HG02938 (cell line): ENCODE measurements at regions not wholly inside any gene's neighbourhood (a gene's known extent, or its start where the extent isn't known, plus 50 kb on each side); places are given as distances from the start of the nearest gene placed in this dataset.

Experiments used
- ATAC-seq: cut with Tn5 transposase; IDR thresholded peaks from one replicate; pipeline ENCODE4 v1.9.1; 2021; ENCODE audit warnings: mild to moderate bottlenecking, moderate library complexity; ENCODE audit not compliant: unreplicated experiment

DNA sequence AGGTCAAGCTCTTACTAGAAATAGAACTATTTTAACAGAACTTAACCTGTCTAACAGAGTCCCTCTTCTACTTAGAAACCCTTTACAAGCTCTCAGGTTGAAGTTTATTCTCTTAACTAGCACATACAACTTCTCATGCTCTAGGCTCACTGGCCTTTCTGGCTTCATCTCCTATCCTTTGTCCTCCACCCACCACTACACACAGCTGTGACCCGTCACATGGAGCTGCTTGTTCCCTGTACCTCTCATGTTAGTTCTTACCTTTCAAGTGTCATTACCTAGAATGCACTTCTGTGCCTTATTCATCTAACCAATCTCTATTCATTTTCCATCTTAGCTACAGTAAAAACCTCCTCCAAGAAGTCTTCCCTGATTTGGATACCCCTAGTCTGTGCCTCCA lies 89.4 kb upstream of the APC start:
- ATAC-seq = no peak

- ATAC-seq = no peak
Observed at GRCh38 chr5:112649882-112650281, 87.8 kb upstream of the APC start.

DNA sequence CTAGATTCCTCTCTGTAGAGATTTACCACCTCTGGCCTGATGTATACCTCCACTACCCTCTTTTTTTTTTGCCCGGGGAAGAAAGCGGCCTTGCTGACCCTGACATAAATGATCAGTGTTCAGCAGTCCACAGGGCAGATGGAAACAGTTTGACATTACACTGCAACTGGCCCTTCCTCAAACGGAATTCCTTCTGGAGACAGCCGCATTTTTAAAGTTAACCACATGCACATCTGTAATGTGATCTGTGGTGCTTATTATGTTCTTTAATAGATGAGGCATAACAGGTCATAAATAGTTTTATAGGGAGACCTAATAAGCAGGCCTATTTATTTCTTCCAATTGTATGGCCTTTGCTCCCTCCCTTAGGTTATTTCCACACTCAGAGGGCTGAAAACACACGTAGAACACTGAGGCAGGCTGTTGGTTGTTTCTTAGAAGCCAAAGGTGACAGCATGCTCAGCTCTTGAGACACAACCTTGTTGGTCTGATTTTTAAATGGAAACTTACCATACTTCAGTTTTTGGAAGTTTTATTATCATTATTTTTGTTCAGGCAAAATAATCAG lies 84.0 kb upstream of the APC start:
- no peak for ATAC-seq

GRCh38 chr5:112655513-112655912 lies 82.2 kb upstream of the APC start:
- ATAC-seq = no peak

DNA sequence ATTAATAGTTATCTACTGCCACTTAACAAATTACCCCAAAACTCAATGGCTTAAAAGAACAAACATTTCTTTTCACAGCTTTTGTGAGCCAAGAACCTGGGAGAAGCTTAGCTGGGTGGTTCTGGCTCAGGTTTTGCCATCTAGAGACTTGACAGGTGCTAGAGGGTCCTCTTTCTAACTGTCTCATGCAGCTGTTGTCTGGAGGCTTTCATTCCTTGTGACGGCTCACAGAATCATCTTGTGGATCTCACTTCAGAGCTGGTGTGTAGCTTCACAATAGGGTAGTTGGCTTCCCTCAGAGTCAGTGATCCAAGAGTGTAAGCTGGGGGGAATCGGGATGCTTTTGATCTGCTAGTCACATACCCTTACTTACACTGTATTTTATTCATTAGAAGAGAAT lies 81.2 kb upstream of the APC start:
- ATAC-seq = no peak

DNA sequence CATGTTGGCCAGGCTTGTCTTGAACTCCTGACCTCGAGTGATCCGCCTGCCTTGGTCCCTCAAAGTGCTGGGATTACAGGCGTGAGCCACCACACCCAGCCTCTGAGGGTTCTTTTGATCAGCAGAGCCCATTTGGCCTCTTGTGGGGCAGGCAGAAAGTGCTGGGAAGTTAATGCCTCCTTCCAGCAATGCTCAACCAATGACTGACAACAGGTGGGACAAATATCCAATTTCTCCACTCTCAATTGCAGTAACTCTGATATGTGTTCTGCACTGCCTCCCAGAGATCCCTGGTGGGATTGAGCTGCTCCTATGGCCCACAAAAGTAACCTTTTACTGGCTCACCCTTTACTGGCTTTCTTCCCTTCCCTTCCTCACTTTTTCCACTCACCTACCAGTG lies 79.9 kb upstream of the APC start:
- ATAC-seq = no peak

GRCh38 chr5:112660359-112660758 lies 77.3 kb upstream of the APC start:
- no peak for ATAC-seq

GRCh38 chr5:112663146-112663545 lies 74.5 kb upstream of the APC start:
- ATAC-seq = no peak

DNA sequence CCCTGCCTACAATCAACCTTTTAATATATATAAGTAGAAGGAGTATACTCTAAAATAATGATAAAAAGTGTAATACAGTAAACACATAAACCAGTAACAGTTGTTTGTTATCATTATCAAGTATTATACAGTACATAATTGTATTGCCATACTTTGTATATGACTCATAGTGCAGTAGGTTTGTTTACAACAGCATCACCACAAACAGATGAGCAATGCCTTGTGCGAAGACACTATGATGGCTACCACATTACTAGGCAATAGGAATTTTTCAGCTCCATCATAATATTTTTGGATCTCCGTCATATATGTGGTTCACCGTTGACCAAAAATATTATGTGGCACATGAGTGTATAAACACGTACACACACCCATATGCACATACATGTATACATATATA lies 69.7 kb upstream of the APC start:
- no peak for ATAC-seq

- no peak for ATAC-seq
Observed at GRCh38 chr5:112668911-112669310, 68.8 kb upstream of the APC start.

DNA sequence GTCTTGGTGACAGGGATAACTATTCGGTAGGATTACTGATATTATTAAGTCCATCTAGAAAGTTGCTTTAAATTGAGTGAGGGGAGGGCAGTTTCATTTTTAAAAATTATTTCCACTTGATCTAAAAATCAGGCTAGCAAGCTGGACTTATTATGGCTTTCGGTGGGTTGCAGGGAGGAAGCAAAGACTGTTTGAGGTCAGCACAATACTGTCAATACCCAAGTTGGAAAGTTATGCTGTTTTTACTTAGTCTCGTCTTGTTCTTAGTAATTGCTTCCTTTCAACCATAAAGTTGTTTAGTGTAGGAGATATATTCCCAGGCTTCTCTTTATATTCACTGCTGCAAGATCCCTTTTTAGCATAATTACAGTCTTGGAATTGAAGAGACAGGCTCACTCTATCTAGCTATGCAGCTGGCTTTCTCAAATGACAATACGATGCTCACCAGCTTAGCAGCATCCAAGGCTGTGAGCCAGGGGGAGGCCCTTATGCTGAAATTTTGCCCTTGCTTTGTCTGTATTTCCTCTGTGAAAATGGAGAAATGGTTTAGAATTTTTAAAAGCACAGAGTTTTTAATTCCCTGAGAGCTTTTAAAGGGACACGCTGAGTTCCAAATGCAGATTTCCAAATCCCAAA lies 68.2 kb upstream of the APC start:
- no peak for ATAC-seq

GRCh38 chr5:112671687-112672086 lies 66.0 kb upstream of the APC start:
- ATAC-seq = no peak

GRCh38 chr5:112681481-112681908 lies 56.2 kb upstream of the APC start:
- ATAC-seq = no peak

DNA sequence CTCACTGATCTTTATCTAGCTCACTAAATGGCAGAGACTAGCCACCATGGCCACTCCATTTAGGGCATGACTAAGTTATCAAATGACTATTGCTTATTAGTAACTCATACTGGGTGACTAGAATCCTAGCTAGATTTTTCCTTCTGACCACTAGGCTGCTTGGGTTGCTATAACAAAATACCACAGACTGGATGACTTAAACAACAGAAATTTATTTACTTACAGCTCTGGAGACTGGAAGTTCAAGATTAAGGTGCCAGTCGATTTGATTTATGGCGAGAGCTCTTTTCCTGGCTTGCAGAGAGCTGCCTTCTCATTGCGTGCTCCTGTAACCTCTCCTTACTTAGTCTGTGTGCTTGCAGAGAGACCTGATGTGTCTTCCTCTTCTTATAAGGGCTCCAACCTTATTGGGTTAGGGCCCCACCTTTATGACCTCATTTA lies 55.0 kb upstream of the APC start:
- ATAC-seq = no peak

DNA sequence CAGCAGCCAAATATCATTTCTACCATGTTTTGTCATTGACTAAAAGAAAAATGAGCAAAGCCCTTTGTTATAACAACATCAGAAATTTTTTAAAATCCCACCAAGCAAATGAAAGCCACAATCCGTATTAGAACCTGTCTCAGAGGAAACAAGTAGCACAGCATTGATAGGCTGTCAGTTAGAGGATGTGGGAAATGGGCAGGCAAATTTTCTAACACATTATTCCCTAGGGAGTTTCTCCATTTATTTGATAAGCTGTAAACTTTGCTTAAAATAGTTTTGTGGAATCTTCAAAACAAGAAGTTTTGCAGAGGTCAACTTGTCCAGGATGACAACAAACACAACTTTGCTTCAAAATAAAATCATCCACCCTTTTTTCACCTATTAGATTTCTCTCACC lies 53.6 kb upstream of the APC start:
- no peak for ATAC-seq

GRCh38 chr5:112684737-112685136 lies 52.9 kb upstream of the APC start:
- ATAC-seq = no peak

GRCh38 chr5:112685386-112685785 lies 52.3 kb upstream of the APC start:
- ATAC-seq = no peak

- no peak for ATAC-seq
Observed at GRCh38 chr5:112685931-112686330, 51.8 kb upstream of the APC start.

DNA sequence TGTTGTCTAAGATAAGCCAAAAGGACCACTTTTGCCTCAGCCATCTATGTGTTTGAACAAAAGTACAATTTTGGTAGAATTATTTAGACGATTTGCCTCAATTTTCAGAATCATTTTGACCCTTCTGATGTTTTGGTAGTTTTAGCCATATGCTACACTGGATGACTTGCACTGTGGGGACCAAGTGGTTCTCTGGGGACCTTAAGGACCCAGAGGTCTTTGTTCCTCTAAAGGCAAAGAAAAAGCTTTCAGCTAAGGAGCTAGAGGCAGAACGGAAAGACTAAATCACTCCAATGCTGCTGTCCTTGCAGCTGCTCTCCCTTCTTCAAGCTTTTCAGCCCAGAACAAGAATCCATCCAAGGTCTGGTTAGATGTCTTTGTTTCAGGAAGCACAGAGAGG lies 51.0 kb upstream of the APC start:
- ATAC-seq = no peak

- ATAC-seq = no peak
Observed at GRCh38 chr5:112687306-112687705, 50.4 kb upstream of the APC start.
